NCI-H1694 (cell line): ENCODE measurements at regions not wholly inside any gene's neighbourhood (a gene's known extent, or its start where the extent isn't known, plus 50 kb on each side); places are given as distances from the start of the nearest gene placed in this dataset.
"Not testable (repeated sequence)": the region's sequence is repeated elsewhere in the genome, so short reads cannot be mapped to it uniquely, and the experiment has no call there.

ENCODE experiments used
- DNase-seq: peaks from one replicate; lab custom pipeline; 2025; lab: John Stamatoyannopoulos, UW

DNA sequence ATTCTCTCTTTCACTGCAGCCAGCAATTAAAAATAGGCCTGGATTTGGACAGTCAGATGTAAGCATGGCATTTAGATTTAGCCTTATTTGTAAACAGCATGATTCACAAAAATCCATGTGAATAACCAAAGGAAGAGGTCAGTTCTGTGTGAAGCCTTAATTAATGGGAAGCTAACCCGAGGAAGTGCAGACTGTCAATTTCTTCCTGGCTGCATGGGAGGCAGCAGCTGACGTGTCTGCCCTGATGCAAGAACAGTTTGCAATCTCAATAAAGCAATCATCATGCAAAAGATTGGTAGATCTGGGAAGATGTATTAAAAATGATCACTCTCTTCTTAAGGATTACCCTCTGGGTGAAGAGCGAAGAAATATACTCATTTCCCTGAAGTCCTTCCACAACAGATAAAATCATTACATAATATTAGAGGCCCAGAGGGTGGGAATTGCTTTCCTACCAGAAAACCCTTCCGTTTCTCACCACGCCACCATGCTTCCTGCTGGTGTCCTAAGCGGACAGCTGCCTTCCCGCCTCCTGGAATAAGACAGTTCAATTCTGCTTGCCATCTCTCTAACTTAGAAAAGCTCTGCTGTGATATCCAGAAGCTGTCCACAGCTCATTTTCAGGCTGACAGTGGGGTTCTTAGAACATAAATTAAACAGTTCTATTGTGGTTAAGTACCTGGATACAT is 526.7 kb upstream of the NRP1 start:
- DNase-seq: no peak

DNA sequence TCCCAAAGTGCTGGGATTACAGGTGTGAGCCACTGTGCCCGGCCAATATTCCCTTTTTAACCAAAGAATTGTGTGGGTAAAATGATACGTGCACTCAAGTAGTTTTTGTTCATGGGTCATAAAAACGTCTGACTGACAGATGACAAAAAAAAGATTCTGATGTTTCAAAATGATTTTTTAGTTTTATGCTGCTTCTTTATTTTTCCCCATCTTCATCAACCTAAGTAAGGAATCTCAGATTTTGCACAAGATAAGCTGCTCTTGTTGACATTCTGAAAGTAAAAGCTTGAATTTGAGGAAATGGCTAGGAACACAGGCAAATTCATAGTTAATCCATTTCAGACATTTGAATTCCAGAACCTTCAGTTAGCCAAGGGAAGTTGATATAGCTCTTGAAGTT is 526.1 kb upstream of the NRP1 start:
- DNase-seq: no peak

DNA sequence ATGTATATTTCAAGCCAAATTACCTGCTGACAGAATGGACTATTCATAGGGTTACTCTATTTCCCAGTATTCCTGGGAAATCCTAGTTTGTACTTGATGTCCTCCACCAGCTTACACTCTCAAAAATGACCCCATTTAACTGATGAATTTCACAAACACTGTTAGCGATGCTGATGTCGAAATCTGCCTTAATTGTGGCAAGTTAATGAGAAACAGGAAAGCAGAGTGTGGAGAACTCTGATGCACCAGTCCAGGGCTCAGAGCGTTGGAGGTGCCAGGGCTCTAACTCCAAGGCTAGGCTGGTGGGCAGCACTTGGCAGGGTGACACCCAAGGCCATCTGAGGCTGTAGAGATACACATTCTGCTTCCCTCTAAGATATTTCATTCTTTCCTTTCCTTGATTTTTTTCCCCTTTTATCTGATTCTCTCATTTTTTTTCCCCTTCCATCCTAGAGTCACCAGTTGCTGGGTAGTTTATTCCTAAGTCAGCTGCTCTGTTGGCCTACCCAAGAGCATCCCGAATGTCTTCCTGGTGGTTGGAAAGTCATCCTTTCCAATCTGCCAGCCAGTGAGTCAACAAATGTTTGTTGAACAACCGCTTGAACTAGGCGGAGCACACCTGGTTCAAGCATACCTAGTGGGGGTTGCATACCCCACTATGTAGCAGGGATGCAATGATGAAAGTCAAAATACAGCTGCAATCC is 525.0 kb upstream of the NRP1 start:
- DNase-seq: no peak

DNA sequence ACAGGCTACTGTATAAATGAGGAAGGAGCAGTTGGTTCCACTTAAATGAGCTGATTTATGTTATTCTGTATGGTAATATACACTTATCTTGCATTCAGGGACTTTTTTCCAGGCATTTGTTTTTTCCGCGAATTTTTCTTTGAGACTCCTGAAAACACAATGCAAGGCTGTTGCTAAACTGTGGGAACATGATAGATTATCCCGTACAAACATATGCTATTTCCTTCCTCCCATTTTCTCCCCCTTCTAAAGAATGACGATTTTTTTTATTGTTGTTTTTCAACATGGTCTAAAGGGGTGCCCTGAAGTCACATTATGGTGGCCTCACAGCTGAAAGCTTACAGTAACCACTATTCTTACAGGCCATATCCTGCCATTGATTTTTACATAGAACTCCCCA is 523.9 kb upstream of the NRP1 start:
- DNase-seq: no peak

DNA sequence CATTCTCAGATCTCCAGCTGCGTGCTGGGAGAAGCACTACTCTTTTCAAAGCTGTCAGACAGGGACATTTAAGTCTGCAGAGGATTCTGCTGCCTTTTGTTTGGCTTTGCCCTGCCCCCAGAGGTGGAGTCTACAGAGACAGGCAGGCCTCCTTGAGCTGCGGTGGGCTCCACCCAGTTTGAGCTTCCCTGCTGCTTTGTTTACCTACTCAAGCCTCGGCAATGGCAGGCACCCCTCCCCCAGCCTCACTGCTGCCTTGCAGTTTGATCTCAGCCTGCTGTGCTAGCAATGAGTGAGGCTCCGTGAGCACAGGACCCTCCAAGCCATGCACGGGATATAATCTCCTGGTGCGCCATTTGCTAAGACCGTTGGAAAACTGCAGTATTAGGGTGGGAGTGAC is 518.8 kb upstream of the NRP1 start:
- not testable (repeated sequence) for DNase-seq

DNA sequence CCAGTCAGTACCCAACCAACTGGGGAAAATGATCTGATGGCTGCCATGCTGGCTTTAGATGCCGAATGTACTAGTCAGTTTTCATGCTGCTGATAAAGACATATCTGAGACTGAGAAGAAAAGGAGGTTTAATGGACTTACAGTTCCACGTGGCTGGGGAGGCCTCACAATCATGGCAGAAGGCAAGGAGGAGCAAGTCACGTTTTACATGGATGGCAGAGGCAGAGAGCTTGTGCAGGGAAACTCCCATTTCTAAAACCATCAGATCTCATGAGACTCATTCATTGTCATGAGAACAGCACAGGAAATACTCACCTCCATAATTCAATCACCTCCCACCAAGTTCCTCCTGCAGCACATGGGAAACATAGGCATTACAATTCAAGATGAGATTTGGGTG is 508.9 kb upstream of the NRP1 start:
- DNase-seq: no peak

DNA sequence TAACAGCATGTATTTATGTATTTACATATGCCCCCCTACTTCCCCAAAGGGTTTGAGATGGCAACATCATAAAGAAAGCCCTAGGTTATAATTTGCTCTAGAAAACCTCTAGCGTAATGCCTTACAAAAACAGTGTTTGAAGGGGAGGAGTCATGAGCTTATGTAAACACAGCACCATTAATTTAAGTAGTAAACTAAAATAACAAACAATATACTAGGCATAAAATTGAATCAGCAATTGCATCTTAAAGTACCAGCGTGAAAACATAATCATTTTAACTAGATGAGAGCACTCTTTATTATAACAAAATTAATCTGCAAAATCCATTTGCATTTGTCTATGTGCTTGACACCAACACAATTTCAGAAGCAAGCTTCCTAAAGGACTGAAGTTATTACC is 507.2 kb upstream of the NRP1 start:
- DNase-seq: no peak

DNA sequence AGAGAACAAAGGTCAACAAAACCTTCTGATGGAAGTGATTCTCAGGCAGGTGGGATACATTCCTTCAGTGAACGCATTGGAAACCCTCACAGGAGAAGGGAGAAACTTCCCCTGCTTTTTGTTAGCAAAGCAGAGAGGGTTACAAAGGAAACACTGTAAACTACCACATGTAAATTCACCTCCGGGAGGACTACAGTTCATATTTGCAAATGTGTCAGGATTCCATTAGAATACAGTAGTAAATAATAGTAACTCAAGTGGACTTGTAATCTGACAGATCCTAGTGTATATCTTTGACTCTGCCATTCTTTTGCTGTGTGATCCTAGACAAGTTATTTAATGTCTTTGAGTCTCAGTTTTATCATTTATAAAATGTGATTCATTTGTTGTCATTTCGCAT is 504.3 kb upstream of the NRP1 start:
- DNase-seq: no peak

DNA sequence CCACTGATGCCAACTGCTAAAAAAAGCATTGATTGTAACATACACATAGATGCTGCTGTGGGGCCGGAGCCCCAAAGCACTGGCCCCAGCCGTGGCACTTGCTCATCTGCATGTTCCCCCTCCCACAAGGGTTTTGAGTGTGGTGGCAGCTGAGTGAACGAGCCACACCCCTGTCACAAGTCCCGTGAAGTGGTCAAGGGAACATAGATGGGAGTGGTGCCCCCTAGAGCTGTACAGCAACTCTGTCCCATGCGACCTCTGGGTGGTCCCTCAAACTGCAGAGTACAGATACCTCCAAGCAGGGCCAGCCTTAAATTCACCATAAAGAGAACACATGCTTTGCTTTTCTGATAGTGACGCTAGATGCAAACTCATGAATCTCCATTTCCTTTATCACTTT is 503.3 kb upstream of the NRP1 start:
- DNase-seq: no peak

DNA sequence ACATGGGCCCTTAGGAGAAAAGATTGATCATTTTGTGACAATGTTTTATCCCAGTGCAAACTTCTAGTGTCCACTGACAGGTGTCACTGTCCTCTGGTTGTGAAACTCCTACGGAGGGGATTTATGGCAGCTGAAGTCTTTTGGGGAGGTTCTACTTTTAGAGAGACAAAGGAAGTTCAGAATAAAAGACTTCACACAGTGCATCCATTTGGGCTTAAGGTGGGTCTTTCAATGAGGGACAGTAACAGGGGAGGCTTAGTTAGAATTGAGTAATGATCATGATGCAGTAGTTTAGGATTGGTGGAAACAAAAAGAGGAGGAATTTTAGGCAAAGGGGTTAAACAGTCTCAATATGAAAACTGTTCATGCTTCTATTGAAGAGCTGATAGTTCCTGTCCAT is 501.1 kb upstream of the NRP1 start:
- DNase-seq: no peak

DNA sequence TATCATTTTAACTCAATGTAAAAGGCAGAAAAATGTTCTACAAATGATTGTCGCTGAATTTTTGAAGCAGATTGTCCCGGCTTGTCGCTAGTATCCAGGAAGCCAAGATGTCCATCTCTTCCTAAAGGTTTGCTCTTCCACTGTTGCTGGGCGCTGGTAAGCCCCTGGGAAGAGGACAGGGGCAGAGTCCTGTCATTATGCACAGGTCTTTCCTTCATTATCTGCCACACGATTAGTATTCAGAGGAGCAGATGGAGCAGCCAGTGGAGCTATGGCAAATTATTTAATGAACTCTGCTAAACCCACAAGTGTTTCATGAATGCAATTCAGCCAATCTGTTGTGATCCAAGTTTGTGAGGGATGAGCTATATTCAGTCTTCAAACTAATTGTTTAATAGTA is 499.1 kb upstream of the NRP1 start:
- DNase-seq: peak; percentile 8

DNA sequence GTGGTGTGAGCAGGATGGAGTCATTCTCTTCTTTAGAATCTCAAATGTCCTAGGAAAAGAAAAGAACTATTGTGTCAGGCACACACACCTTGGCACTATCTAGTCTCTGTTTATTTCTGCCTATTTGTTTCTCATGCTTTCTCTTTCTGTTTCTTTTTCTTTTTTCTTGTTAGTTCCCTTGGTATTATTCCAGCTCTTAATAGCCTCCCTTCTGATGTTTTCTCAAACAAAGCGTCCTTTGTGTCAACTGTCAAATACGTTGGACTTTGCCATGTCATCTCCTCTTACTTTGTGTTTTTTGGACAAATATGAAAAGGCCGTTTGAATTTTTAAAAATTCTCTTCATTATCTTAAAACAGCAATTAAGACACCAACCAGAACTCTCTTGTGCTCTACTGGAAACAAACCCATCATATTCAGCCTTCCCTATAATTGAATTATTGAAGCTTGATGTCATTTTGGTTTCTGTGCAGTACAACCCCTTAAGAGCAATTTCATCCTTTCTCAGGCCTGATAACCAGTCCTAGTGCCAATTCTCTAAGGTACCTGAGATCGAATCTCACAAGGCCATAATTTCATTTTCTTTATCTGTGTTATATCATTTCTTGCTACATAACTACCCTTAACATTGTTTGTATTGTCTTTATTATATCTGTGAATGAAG is 497.8 kb upstream of the NRP1 start:
- no peak for DNase-seq

DNA sequence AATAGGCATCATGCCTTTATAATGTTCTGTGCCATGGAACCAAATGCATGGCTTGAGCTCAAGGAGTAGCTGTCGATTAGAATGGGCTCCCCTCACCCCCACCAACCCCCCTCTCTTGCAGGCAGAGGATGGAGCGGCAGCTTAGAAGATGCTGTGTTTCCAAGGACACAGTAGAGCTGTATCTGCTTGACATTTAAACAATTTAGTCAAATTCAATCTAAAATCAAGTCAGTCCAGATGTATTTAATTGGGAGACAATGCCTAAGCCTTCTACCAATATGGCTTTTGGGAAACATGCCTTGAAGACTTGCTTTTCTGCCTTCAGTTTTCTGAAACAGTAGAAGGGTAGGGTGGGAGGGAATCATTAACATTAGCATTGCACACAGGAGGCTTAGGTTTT is 497.1 kb upstream of the NRP1 start:
- DNase-seq: no peak

DNA sequence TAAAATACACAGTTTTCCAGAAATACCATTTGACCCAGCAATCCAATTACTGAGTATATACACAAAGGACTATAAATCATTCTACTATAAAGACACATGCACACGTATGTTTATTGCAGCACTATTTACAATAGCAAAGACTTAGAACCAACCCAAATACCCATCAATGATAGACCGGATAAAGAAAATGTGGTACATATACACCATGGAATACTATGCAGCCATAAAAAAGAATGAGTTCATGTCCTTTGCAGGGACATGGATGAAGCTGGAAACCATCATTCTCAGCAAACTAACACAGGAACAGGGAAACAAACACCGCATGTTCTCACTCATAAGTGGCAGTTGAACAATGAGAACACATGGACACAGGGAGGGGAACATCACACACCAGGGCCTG is 495.4 kb upstream of the NRP1 start:
- not testable (repeated sequence) for DNase-seq

DNA sequence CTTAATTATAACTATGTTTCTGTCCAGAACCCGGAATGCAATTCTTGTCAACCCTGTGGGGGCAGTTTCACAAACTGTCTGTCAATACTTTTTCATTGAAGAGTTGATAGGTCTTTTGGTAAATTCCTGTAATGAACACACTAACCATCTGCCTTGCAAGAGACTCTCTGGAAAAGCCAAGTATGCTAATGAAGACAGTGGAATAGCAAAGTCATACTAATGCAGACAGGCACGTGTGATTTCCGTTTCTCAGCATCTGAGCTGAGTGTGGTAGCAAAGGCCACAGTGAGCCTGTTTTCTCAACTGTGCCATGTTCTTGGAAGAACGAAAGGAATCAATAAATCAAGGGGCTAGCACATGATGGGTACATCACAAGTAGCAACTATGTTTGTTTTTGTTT is 494.1 kb upstream of the NRP1 start:
- DNase-seq: no peak

DNA sequence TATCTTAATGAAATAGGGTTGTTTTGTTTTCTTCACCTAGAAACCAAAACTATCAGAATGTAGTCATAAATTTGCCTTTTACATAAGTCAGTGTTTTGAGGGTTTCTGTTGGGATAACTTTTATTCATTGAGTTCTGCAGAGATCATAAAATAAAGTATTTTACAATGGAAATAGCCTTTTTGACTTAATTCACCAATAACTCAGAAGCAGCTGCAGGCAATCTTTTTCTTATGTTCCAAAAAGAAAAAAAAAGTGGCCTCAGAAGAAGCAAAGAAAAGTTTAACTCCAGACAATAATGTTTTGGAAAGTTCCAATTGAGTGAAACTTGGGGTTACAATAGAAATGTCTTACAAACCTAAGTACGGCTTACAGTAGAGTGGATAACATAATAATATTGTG is 491.7 kb upstream of the NRP1 start:
- no peak for DNase-seq

DNA sequence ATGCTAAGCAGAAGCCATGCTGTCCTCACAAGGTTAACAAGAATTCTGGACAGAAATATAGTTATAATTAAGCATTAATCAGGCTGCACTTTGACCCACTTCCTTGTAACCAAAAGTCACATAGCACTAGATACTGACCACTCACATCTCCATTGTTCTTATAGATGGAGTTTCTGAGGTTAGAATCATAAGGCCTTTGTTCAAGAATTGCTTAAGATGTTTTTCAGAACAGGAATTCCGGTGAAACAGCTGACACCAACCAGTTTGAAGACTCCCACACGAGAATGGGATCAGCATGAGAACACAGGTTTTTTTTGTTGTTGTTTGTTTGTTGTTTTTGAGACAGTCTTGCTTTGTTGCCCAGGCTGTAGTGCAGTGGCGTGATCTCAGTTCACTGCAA is 488.3 kb upstream of the NRP1 start:
- no peak for DNase-seq

DNA sequence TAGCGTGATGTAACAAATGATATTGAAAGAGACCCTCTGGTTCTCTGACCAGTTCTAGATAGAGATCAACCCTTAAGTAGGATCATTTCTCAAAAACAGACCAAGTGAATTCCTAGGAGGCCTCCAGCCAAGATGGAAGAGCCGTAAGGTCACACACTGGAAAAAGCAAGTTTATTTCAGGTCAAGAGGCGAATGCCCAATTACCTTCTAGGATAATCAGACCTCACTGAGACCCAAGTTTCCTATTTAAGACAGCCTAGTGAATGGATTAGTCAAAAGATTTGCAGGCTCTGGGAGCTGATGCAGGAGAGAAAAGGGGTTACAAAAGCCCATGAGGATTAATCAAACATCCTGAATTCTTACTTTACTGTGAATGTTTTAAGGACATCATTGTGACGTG is 486.1 kb upstream of the NRP1 start:
- no peak for DNase-seq

DNA sequence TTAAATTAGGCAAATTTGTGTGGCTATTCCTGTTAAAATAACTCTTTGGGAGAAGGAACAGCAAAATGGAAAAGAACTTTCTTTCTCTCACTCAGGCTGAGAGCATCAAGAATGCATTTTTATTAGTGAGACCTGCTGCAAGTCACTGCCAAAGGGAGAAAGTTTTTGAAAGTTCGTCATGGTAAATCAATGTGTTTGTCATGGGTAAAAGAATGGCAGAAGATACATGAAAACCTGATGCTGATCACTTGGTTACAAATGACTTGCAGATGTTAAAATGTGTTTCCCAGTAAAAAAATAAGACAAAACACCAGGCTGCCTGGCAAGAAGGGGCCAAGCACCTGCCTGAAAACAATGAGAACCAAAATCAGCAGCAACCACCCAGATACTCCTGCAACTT is 484.7 kb upstream of the NRP1 start:
- DNase-seq: no peak

DNA sequence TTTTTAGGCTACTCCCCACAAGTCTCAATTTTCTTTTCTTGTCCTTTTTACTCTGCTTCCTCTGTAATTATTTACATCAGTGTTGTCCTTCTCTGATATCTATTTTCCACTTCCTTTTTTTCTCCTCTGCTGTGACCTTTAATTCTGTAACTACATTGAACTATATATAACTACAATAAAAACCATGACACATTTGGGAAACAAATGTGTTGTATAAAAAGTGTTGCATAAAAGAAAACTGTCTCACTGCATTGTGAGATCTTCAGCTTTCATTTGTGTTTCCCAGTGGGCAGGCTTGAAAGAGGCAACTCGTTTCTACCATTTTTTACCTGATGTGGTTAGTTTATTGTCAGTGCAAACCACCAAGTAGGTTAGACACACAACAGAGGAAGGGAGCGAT is 483.9 kb upstream of the NRP1 start:
- no peak for DNase-seq

DNA sequence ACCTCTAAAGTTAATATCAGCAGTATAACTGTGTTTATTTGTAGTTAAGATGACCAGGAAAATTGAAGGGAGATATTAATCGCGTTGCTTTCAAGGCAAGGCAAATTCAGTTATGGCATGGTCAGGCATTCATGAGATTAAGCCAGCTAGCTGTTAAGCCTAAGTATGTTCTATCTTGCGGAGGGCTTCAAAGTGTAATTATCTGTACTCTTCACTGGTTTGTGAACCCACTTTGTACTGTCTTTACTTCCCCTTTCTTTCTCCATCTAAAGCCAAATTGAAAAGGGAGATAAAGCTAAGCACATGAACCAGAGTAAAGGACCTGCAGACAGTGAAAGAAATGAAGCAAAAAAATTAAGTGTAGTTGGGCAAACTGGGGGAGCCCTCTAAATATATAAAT is 483.1 kb upstream of the NRP1 start:
- no peak for DNase-seq

DNA sequence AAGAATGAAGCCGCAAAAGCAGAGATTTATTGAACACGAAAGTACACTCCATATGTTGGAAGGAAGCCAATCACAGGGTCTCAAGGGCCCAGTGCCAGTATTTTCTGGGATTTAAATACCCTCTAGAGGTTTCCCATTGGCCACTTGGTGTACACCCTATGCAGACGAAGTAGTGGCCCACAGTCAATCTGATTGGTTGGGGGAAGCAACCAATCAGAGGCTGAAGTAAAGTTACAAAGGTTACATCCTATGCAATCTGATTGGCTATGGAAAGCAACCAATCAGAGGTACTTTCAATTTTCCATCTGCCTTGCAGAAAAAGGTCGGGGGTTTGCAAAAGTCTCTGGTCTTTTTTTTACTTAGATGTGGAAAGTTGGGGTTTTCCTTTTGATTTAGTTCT is 481.3 kb upstream of the NRP1 start:
- no peak for DNase-seq

DNA sequence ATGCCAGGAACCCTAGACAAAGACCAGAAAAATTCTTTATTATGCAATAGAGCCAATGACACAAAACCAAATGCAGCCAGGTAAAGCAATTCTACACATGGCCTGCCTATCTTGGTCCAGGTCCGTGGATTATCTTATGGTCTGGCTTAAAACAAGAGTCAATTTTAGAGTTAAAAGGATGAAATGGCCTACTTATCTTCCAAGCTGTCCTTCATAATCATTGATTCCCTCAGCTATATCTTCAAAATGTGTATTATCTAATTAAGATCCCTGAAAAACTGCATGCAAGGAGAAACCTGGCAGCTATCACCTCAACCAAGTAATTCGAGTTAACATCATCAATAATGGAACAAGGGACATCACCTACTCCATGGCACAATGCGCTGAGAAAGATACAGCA is 479.4 kb upstream of the NRP1 start:
- DNase-seq: no peak

DNA sequence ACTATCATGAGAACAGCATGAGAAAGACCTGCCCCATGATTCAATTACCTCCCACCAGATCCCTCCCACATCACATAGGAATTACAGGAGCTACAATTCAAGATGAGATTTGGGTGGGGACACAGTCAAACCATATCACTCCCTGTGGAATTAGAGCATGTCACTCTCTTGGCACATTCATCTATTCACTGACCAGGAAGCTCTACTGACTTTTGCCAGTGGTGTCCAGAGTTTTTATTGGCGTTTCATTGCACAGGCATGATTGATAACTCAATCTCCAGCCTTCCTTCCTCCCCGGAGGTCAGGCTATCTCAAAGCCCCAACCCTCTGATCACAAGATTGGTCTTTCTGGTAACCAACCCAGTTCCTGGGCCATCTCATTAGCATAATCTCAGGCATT is 478.9 kb upstream of the NRP1 start:
- no peak for DNase-seq
